ENCODE measurements at regions not wholly inside any gene's neighbourhood (a gene's known extent, or its start where the extent isn't known, plus 50 kb on each side); places are given as distances from the start of the nearest gene placed in this dataset.

DNA sequence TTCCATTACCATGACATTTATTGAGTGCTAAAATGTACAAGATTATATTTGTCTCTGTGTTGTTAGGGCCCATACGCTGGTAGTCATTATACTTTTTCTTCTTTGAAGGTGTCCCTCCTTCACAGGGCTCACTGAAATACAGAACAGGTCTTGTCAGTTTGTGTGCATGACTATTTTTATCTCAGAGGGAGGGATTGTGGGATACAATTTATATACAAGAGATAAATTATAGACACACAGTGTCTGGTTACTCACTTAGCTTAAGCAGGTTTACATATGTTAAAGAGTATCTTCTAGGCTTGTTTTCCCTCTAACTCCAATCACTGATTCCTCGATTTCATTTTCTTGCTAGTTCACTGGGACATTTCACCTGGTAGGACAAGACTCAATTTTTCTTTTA is 143.3 kb upstream of the GUCY1A1 start:
- no peak overlapping the region for H3K27ac Mint-ChIP-seq
- H3K4me1 Mint-ChIP-seq (ENCODE audit: low read depth), result no peaks in the 10 kb centered on the region
- H3K36me3 Mint-ChIP-seq (ENCODE audit: low read depth), result no peaks in the 10 kb centered on the region
- DNase-seq (no peak), ATAC-seq (no peak)
- intact Hi-C loops (cut with micrococcal nuclease), result no loop called here
- peaks cover 4% of the 10 kb centered on the region for H3K9me3 Mint-ChIP-seq
- H3K4me3 Mint-ChIP-seq, result no peak overlapping the region
- POLR2A ChIA-PET, result no interaction called here
- CTCF ChIA-PET, result no interaction called here
- H3K27me3 Mint-ChIP-seq, result peaks cover 5% of the 10 kb centered on the region
- TF ChIP-seq, protein P1, sequence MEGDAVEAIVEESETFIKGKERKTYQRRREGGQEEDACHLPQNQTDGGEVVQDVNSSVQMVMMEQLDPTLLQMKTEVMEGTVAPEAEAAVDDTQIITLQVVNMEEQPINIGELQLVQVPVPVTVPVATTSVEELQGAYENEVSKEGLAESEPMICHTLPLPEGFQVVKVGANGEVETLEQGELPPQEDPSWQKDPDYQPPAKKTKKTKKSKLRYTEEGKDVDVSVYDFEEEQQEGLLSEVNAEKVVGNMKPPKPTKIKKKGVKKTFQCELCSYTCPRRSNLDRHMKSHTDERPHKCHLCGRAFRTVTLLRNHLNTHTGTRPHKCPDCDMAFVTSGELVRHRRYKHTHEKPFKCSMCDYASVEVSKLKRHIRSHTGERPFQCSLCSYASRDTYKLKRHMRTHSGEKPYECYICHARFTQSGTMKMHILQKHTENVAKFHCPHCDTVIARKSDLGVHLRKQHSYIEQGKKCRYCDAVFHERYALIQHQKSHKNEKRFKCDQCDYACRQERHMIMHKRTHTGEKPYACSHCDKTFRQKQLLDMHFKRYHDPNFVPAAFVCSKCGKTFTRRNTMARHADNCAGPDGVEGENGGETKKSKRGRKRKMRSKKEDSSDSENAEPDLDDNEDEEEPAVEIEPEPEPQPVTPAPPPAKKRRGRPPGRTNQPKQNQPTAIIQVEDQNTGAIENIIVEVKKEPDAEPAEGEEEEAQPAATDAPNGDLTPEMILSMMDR (IDR thresholded peaks at IDR 0.05), result no peak

DNA sequence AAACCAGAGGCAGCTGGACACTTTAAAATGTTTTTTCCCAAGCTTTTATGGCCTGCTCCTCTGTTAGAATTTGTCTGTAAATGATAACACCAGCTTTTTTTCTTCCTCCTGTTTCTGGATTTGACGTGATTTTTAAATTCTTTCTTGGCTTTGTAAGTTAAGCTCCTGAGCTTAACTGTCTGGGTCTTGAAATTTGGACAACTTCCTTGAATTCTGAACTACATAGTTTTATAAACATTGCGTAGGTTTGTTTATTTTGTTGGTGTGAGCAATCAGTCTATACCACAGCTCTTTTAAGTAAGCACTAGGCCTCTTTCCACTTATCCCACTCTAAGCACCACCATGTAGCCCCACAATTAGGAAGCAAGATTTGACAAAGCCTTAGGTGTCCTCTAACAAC is 144.4 kb upstream of the GUCY1A1 start:
- CTCF ChIA-PET, result interaction anchor here (0.7 kb wide), 1 partner anchor 11 kb away, joined by 3 read pairs; no protein-coding TSS in a partner anchor
- TF ChIP-seq, protein P1 (IDR thresholded peaks at IDR 0.05), result no peak
- H3K36me3 Mint-ChIP-seq (ENCODE audit: low read depth), result no peaks in the 10 kb centered on the region
- H3K4me1 Mint-ChIP-seq (ENCODE audit: low read depth), result no peaks in the 10 kb centered on the region
- H3K4me3 Mint-ChIP-seq, result no peak overlapping the region
- peaks cover 4% of the 10 kb centered on the region for H3K9me3 Mint-ChIP-seq
- ATAC-seq, result no peak
- H3K27me3 Mint-ChIP-seq, result peaks cover 5% of the 10 kb centered on the region
- POLR2A ChIA-PET, result no interaction called here
- H3K27ac Mint-ChIP-seq, result no peak overlapping the region
- intact Hi-C loops (cut with micrococcal nuclease), result no loop called here
- DNase-seq, result no peak

DNA sequence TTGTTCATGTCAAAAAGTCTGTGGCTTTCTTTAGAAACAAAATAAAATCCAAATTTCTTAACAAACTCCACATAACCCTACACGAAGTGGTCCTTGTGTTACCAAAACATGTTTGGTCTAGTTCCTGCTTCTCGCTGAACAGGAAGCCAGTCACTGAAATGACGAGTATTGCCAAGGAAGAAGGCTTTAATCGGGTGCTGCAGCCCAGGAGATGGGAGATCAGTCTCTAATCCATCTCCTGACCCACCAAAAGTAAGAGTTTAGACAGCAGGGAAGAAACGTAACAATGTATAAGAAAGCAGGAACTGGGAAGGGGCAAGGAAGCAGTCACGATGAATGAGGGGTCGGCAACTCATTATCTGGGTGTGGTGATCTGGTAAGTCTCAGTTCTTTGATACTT is 144.6 kb upstream of the MAP9 start:
- H3K9me3 Mint-ChIP-seq, result peaks cover 4% of the 10 kb centered on the region
- peaks cover 5% of the 10 kb centered on the region for H3K27me3 Mint-ChIP-seq
- ATAC-seq (no peak), DNase-seq (no peak)
- TF ChIP-seq, protein P1 (IDR thresholded peaks at IDR 0.05), result no peak
- intact Hi-C loops (cut with micrococcal nuclease), result no loop called here
- no peaks in the 10 kb centered on the region for H3K4me1 Mint-ChIP-seq (ENCODE audit: low read depth)
- ChIA-PET CTCF (no interaction called here), POLR2A (no interaction called here)
- no peak overlapping the region for H3K4me3 Mint-ChIP-seq
- no peak overlapping the region for H3K27ac Mint-ChIP-seq
- no peaks in the 10 kb centered on the region for H3K36me3 Mint-ChIP-seq (ENCODE audit: low read depth)

DNA sequence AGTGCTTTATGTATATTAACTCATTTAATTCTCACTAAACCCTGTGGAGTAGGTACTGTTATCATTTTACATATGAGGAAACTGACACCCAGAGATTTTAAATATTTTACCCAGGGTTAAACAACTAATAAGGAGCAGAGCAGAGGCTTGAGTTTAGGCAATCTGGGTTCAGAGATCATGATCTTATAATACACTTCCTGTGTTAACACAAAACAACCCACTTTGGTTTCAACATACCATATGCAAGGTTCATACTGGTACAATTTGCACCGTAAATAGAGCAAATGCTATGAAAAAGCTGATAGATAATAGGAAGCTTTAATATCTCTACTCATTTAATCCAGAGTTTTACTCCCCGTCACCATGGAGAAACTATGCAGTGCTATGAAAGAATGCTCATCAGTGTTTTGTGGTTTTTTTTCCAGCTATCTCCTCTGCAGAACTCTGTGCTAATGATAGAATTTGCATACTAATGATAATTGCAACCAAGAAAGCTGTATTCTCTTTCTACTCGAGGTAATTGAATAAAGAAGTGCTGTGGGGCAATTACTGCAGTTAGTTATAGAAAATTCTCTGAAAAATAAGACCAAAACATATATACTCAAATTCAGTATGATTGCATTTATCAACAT is 138.8 kb upstream of the MAP9 start:
- TF ChIP-seq, protein P1 (IDR thresholded peaks at IDR 0.05), result no peak
- ATAC-seq (no peak), DNase-seq (no peak)
- ChIA-PET POLR2A (no interaction called here), CTCF (no interaction called here)
- no peak overlapping the region for H3K27ac Mint-ChIP-seq
- H3K4me1 Mint-ChIP-seq (ENCODE audit: low read depth), result no peaks in the 10 kb centered on the region
- H3K36me3 Mint-ChIP-seq (ENCODE audit: low read depth), result no peaks in the 10 kb centered on the region
- intact Hi-C loops (cut with micrococcal nuclease), result no loop called here
- no peaks in the 10 kb centered on the region for H3K9me3 Mint-ChIP-seq
- no peak overlapping the region for H3K4me3 Mint-ChIP-seq
- H3K27me3 Mint-ChIP-seq, result peaks cover 5% of the 10 kb centered on the region

DNA sequence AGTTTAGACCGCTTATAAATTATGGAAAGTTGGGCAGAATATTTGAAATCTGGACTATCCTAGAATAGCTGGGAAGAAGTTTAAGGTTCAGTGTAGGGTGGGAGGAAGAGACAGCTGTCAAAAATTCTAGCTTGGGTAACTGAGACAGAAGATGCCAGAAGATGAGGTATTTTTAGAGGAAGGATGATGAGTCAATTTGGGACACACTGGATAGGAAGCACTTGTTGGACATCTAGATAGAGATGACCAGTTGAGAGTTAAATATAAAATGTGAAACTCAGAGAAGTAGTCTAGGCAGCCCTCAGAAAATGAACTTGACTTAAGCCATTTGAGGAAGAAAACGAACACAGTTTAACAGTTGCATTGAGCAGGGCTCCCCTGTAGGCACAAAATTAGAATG is 137.9 kb upstream of the MAP9 start:
- no peak overlapping the region for H3K27ac Mint-ChIP-seq
- no peaks in the 10 kb centered on the region for H3K9me3 Mint-ChIP-seq
- intact Hi-C loops (cut with micrococcal nuclease), result no loop called here
- DNase-seq (no peak), ATAC-seq (no peak)
- ChIA-PET POLR2A (no interaction called here), CTCF (no interaction called here)
- H3K4me1 Mint-ChIP-seq (ENCODE audit: low read depth), result no peaks in the 10 kb centered on the region
- H3K27me3 Mint-ChIP-seq, result peaks cover 5% of the 10 kb centered on the region
- TF ChIP-seq, protein P1 (IDR thresholded peaks at IDR 0.05), result no peak
- H3K4me3 Mint-ChIP-seq, result no peak overlapping the region
- no peaks in the 10 kb centered on the region for H3K36me3 Mint-ChIP-seq (ENCODE audit: low read depth)
